ENCODE measurements at regions not wholly inside any gene's neighbourhood (a gene's known extent, or its start where the extent isn't known, plus 50 kb on each side); places are given as distances from the start of the nearest gene placed in this dataset.
A peak's percentile ranks its signal among the peaks of the same experiment; 100 is the strongest.

GRCh38 chr20:59388402-59388801 lies 88.0 kb downstream of the EDN3 start:
- Histone ChIP-seq H3K9me3 (ENCODE audit: insufficient read depth in 2 of 2, low read depth in 1 of 2, low read length in 1 of 2) (no peaks in the 10 kb centered on the region; a peak in 1 of 4 replicates), H3K79me1 (ENCODE audit: low read depth, low read length) (no peaks in the 10 kb centered on the region), H2BK5ac (ENCODE audit: low read depth, low read length) (no peak overlapping the region), H2AK5ac (ENCODE audit: low read depth, low read length) (no peak overlapping the region), H4K20me1 (replicated peaks in 1 of 2; ENCODE audit: control insufficient read depth in 1 of 2, insufficient read depth in 2 of 2, low read length in 2 of 2) (no peaks in the 10 kb centered on the region), H2BK120ac (replicated peaks; ENCODE audit: low read depth, low read length) (no peak overlapping the region), H3K23me2 (ENCODE audit: low read depth, low read length) (peaks cover 8% of the 10 kb centered on the region; the same call in 1 of the 2 replicates), H4K91ac (replicated peaks; ENCODE audit: insufficient read length, low read length) (no peak overlapping the region), H2BK20ac (ENCODE audit: low read length) (0 out of 2 replicates have a peak overlapping the region, but pooled peaks have one; percentile 18), H3K4me1 (replicated peaks in 1 of 4; ENCODE audit: control insufficient read depth in 3 of 4, insufficient read depth in 4 of 4, low read length in 3 of 4) (peaks cover 0 to 7% (median 2%) of the 10 kb centered on the region in 4 experiments; a peak in 5 of 7 replicates), H3K23ac (ENCODE audit: insufficient read length) (no peak overlapping the region), H3K9ac (replicated peaks in 1 of 4; ENCODE audit: extremely low read depth in 1 of 4, low read depth in 3 of 4, low read length in 3 of 4) (no peak overlapping the region), H2BK12ac (ENCODE audit: low read depth, low read length) (0 out of 2 replicates have a peak overlapping the region, but pooled peaks have one; percentile 17), H3K14ac (ENCODE audit: insufficient read length) (no peak overlapping the region), H4K5ac (ENCODE audit: insufficient read length, low read depth, low read length) (no peak overlapping the region), H3K56ac (replicated peaks; ENCODE audit: insufficient read length, low read depth, low read length) (no peak overlapping the region), H3K4me2 (ENCODE audit: insufficient read depth in 1 of 2, low read depth in 2 of 2, low read length in 2 of 2) (no peak overlapping the region), H2BK15ac (ENCODE audit: low read length) (no peak overlapping the region), H3K27me3 (replicated peaks in 1 of 4; ENCODE audit: control insufficient read depth in 3 of 4, extremely low read depth in 1 of 4, insufficient read depth in 3 of 4, low read length in 3 of 4) (0 out of 7 replicates have a peak, but pooled peaks cover 0 to 3% (median 0%) of the 10 kb centered on the region in 4 experiments), H4K8ac (ENCODE audit: extremely low read depth, insufficient read depth, low read length) (no peak overlapping the region), H3K18ac (ENCODE audit: extremely low read depth, low read length) (no peak overlapping the region), H2AFZ (ENCODE audit: low read length) (no peak overlapping the region), H3K27ac (ENCODE audit: low read depth, low read length) (no peak overlapping the region), H3K4me3 (ENCODE audit: extremely low read depth in 1 of 4, insufficient read depth in 2 of 4, low read depth in 3 of 4, low read length in 4 of 4) (no peak overlapping the region), H3K79me2 (ENCODE audit: control insufficient read depth in 1 of 2, insufficient read depth in 2 of 2, low read length in 2 of 2) (no peaks in the 10 kb centered on the region), H3K4ac (replicated peaks; ENCODE audit: insufficient read length, low read depth, low read length) (no peak overlapping the region), H3K36me3 (ENCODE audit: control insufficient read depth in 2 of 4, insufficient read depth in 4 of 4, low read length in 3 of 4) (no peaks in the 10 kb centered on the region)
- ChIA-PET CTCF (ENCODE audit: partially characterized antibody) (interaction anchor here (1.5 to 1.7 kb wide), 2 partner anchors 16 to 181 kb away, joined by 5 to 6 read pairs; no protein-coding TSS in a partner anchor), POLR2A (ENCODE audit: partially characterized antibody) (no interaction called here)
- no peak for TF ChIP-seq RBBP5 (IDR thresholded peaks at IDR 0.05; ENCODE audit: borderline replicate concordance, low read depth, low read length)
- TF ChIP-seq MAFK (IDR thresholded peaks at IDR 0.05; ENCODE audit: low read depth, low read length): no peak
- no peak for TF ChIP-seq SUZ12 (IDR thresholded peaks at IDR 0.05; ENCODE audit: low read length)
- TF ChIP-seq CTCF (IDR thresholded peaks at IDR 0.05; ENCODE audit: control extremely low read depth in 1 of 3, insufficient read depth in 1 of 3, low read depth in 1 of 3, low read length in 3 of 3): no peak
- TF ChIP-seq MAX (IDR thresholded peaks at IDR 0.05): no peak
- TF ChIP-seq SIN3A (conservative IDR thresholded peaks at IDR 0.05 in 1 of 2, IDR thresholded peaks at IDR 0.05 in 1 of 2; ENCODE audit: low read depth in 1 of 2, low read length in 2 of 2): no peak
- no peak for FAIRE-seq
- 83% methylated on average over 4 of the region's 4 CpGs; no CpG with 5 or more reads in 1 of the 2 experiments for WGBS, 2 experiments (ENCODE audit: extremely low coverage in 1 of 2, insufficient coverage in 1 of 2, insufficient read length in 1 of 2, insufficient replicate concordance in 2 of 2, low coverage in 1 of 2, low lambda C conversion rate in 2 of 2, missing lambda C conversion rate in 1 of 2)
- no peak for DNase-seq (ENCODE audit: low read depth in 1 of 2, low spot score in 2 of 2)
